ENCODE measurements at regions not wholly inside any gene's neighbourhood (a gene's known extent, or its start where the extent isn't known, plus 50 kb on each side); places are given as distances from the start of the nearest gene placed in this dataset.
"Not testable (repeated sequence)": the region's sequence is repeated elsewhere in the genome, so short reads cannot be mapped to it uniquely, and the experiment has no call there.

- TF ChIP-seq ATF3 (IDR thresholded peaks at IDR 0.05; ENCODE audit: borderline replicate concordance, extremely low read depth, low read depth, low read length); NFXL1 (IDR thresholded peaks at IDR 0.05; ENCODE audit: borderline replicate concordance); RAD21 (IDR thresholded peaks at IDR 0.05; ENCODE audit: insufficient read depth, low read depth, low read length); NFIC (IDR thresholded peaks at IDR 0.05; ENCODE audit: low read depth, low read length): not testable (repeated sequence)
- TF ChIP-seq, protein P1, sequence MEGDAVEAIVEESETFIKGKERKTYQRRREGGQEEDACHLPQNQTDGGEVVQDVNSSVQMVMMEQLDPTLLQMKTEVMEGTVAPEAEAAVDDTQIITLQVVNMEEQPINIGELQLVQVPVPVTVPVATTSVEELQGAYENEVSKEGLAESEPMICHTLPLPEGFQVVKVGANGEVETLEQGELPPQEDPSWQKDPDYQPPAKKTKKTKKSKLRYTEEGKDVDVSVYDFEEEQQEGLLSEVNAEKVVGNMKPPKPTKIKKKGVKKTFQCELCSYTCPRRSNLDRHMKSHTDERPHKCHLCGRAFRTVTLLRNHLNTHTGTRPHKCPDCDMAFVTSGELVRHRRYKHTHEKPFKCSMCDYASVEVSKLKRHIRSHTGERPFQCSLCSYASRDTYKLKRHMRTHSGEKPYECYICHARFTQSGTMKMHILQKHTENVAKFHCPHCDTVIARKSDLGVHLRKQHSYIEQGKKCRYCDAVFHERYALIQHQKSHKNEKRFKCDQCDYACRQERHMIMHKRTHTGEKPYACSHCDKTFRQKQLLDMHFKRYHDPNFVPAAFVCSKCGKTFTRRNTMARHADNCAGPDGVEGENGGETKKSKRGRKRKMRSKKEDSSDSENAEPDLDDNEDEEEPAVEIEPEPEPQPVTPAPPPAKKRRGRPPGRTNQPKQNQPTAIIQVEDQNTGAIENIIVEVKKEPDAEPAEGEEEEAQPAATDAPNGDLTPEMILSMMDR (IDR thresholded peaks at IDR 0.05 in 2 of 3, conservative IDR thresholded peaks at IDR 0.05 in 1 of 3; ENCODE audit: control insufficient read depth in 2 of 3, extremely low read depth in 1 of 3, insufficient read depth in 1 of 3, low read depth in 3 of 3, low read length in 3 of 3): not testable (repeated sequence)
These were observed 91.4 kb upstream of the CTSV start for GRCh38 chr9:97130387-97130786.

Measured in GM12878 (cell line).